NCI-H446 (cell line): ENCODE measurements at regions not wholly inside any gene's neighbourhood (a gene's known extent, or its start where the extent isn't known, plus 50 kb on each side); places are given as distances from the start of the nearest gene placed in this dataset.

Experiments
- DNase-seq, 2 experiments: peaks; one replicate each; lab custom pipeline; 2025; lab: John Stamatoyannopoulos, UW

GRCh38 chr6:156517088-156517487 is 260.1 kb upstream of the ARID1B start:
- no peak for DNase-seq

- DNase-seq = no peak
Measured at GRCh38 chr6:156515242-156515641, 261.9 kb upstream of the ARID1B start.

GRCh38 chr6:156513504-156513903 is 263.7 kb upstream of the ARID1B start:
- DNase-seq = no peak

- no peak for DNase-seq
Measured at GRCh38 chr6:156511570-156511969, 265.6 kb upstream of the ARID1B start.

GRCh38 chr6:156511051-156511450 is 266.1 kb upstream of the ARID1B start:
- DNase-seq = no peak

- DNase-seq = no peak
Measured at GRCh38 chr6:156510242-156510641, 266.9 kb upstream of the ARID1B start.

GRCh38 chr6:156509496-156509895 is 267.7 kb upstream of the ARID1B start:
- DNase-seq = no peak

GRCh38 chr6:156508923-156509322 is 268.3 kb upstream of the ARID1B start:
- no peak for DNase-seq

- DNase-seq = no peak
Measured at GRCh38 chr6:156508126-156508525, 269.1 kb upstream of the ARID1B start.

GRCh38 chr6:156507656-156508055 is 269.5 kb upstream of the ARID1B start:
- DNase-seq = no peak

GRCh38 chr6:156507106-156507505 is 270.1 kb upstream of the ARID1B start:
- DNase-seq = no peak

- DNase-seq = no peak
Measured at GRCh38 chr6:156502969-156503504, 274.1 kb upstream of the ARID1B start.

- no peak for DNase-seq
Measured at GRCh38 chr6:156497618-156498017, 279.6 kb upstream of the ARID1B start.

GRCh38 chr6:156487877-156488276 is 289.3 kb upstream of the ARID1B start:
- no peak for DNase-seq

- DNase-seq = no peak
Measured at GRCh38 chr6:156485150-156485549, 292.0 kb upstream of the ARID1B start.

- DNase-seq = no peak
Measured at GRCh38 chr6:156474507-156475120, 302.6 kb upstream of the ARID1B start.

GRCh38 chr6:156471000-156471399 is 306.2 kb upstream of the ARID1B start:
- DNase-seq = no peak

GRCh38 chr6:156464100-156464878 is 312.9 kb upstream of the ARID1B start:
- no peak for DNase-seq

GRCh38 chr6:156461647-156462046 is 315.5 kb upstream of the ARID1B start:
- DNase-seq = no peak

GRCh38 chr6:156457601-156458000 is 319.6 kb upstream of the ARID1B start:
- no peak for DNase-seq

- DNase-seq = no peak
Measured at GRCh38 chr6:156455847-156456246, 321.3 kb upstream of the ARID1B start.

GRCh38 chr6:156454867-156455266 is 322.3 kb upstream of the ARID1B start:
- DNase-seq = no peak

- no peak for DNase-seq
Measured at GRCh38 chr6:156451726-156452125, 325.5 kb upstream of the ARID1B start.
